Keratinocyte (primary cell): ENCODE measurements at regions not wholly inside any gene's neighbourhood (a gene's known extent, or its start where the extent isn't known, plus 50 kb on each side); places are given as distances from the start of the nearest gene placed in this dataset.

Experiments used
- DNase-seq: peaks from one replicate; pipeline ENCODE4 v3.0.0-alpha.2; 2011; ENCODE audit warnings: low read depth, missing footprints, low spot score
- FAIRE-seq: peaks from 2 replicates; lab custom pipeline; 2011; peaks lifted over from hg19 to GRCh38; lab: Jason Lieb, UNC
- H2AFZ ChIP-seq: 2 replicates; pipeline ENCODE4 v1.6.0; 2012; ENCODE audit warnings: low read length, control low read depth, inconsistent platforms; ENCODE audit not compliant: control insufficient read depth
- H3K27ac ChIP-seq: 2 replicates; pipeline ENCODE4 v1.5.1; 2011; ENCODE audit warnings: low read length; ENCODE audit not compliant: control insufficient read depth, insufficient read depth
- H3K27me3 ChIP-seq: 3 replicates; pipeline ENCODE4 v1.6.0; 2011; ENCODE audit warnings: low read length; ENCODE audit not compliant: control insufficient read depth, insufficient read depth; ENCODE audit errors: extremely low read depth
- H3K36me3 ChIP-seq, 2 experiments: 2 replicates in 1 of 2; 3 replicates in 1 of 2; pipeline ENCODE4 v1.5.1; 2011; ENCODE audit warnings: low read length in 2 of 2, mild to moderate bottlenecking in 1 of 2; ENCODE audit not compliant: control insufficient read depth in 2 of 2, insufficient read depth in 2 of 2; ENCODE audit errors: extremely low read depth in 1 of 2
- H3K4me1 ChIP-seq: 3 replicates; pipeline ENCODE4 v1.5.1; 2011; ENCODE audit warnings: low read length; ENCODE audit not compliant: control insufficient read depth, insufficient read depth; ENCODE audit errors: extremely low read depth
- H3K4me2 ChIP-seq: 3 replicates; pipeline ENCODE4 v1.6.0; 2011; ENCODE audit warnings: low read depth, low read length; ENCODE audit not compliant: control insufficient read depth, insufficient read depth; ENCODE audit errors: extremely low read depth
- H3K4me3 ChIP-seq, 3 experiments: fragments of 200-600 bp in 1 of 3; sonication (generic) in 1 of 3; 2 replicates in 2 of 3; 3 replicates in 1 of 3; pipeline ENCODE4 v1.5.1; 2011 to 2016; ENCODE audit warnings: low read length in 3 of 3, mild to moderate bottlenecking in 3 of 3, control low read depth in 2 of 3, inconsistent platforms in 1 of 3, low read depth in 1 of 3, mixed read lengths in 1 of 3, mixed run types in 1 of 3, moderate library complexity in 1 of 3; ENCODE audit not compliant: control insufficient read depth in 2 of 3, insufficient read depth in 2 of 3; ENCODE audit errors: extremely low read depth in 1 of 3
- H3K79me2 ChIP-seq: 2 replicates; pipeline ENCODE4 v1.6.0; 2012; ENCODE audit warnings: low read length; ENCODE audit not compliant: control insufficient read depth, insufficient read depth
- H3K9ac ChIP-seq: 3 replicates; pipeline ENCODE4 v1.6.0; 2011; ENCODE audit warnings: low read length; ENCODE audit not compliant: control insufficient read depth, insufficient read depth; ENCODE audit errors: extremely low read depth
- H3K9me1 ChIP-seq: 3 replicates; pipeline ENCODE4 v1.6.0; 2011; ENCODE audit warnings: low read length; ENCODE audit not compliant: control insufficient read depth, insufficient read depth; ENCODE audit errors: extremely low read depth
- H3K9me3 ChIP-seq: 2 replicates; pipeline ENCODE4 v1.5.1; 2012; ENCODE audit warnings: low read depth, low read length; ENCODE audit not compliant: control insufficient read depth
- H4K20me1 ChIP-seq: 3 replicates; pipeline ENCODE4 v1.6.0; 2011; ENCODE audit warnings: low read length; ENCODE audit not compliant: control insufficient read depth, insufficient read depth; ENCODE audit errors: extremely low read depth
- EZH2 ChIP-seq: IDR thresholded peaks from one replicate; pipeline ENCODE4 v1.6.1; 2012; ENCODE audit warnings: inconsistent platforms, mild to moderate bottlenecking, low read length, moderate library complexity
- dilution Hi-C: fragments of 300-500 bp; cut with MboI; formaldehyde crosslinking; loops from one replicate; pipeline ENCODE4 v1.7.0; 2020; ENCODE audit warnings: low sequenced_read_pairs; ENCODE audit not compliant: extremely low pct_ligation_motif_present
- TF ChIP-seq, protein P1 (sequence below), 3 experiments: IDR thresholded peaks in 1 of 3; conservative IDR thresholded peaks in 1 of 3; optimal IDR thresholded peaks in 1 of 3; 2 replicates in 2 of 3; 3 replicates in 1 of 3; pipeline versions ENCODE3 to v1.5.1; 2011; ENCODE audit warnings: low read length in 3 of 3, mild to moderate bottlenecking in 3 of 3, moderate library complexity in 2 of 3, control low read depth in 1 of 3, inconsistent platforms in 1 of 3; ENCODE audit not compliant: insufficient read depth in 2 of 3; ENCODE audit errors: extremely low read depth in 1 of 3

GRCh38 chr6:71077655-71078054 lies 120.8 kb upstream of the B3GAT2 start:
- no peak for FAIRE-seq
- Histone ChIP-seq H3K4me3 (no peak overlapping the region), H3K79me2 (no peaks in the 10 kb centered on the region), H3K27ac (no peak overlapping the region), H2AFZ (no peak overlapping the region), H3K27me3 (peaks cover 3% of the 10 kb centered on the region), H4K20me1 (no peaks in the 10 kb centered on the region), H3K9ac (no peak overlapping the region), H3K9me3 (no peaks in the 10 kb centered on the region), H3K36me3 (no peaks in the 10 kb centered on the region), H3K4me2 (no peak overlapping the region), H3K9me1 (no peaks in the 10 kb centered on the region), H3K4me1 (no peaks in the 10 kb centered on the region)
- TF ChIP-seq EZH2: no peak
- TF ChIP-seq, protein P1, sequence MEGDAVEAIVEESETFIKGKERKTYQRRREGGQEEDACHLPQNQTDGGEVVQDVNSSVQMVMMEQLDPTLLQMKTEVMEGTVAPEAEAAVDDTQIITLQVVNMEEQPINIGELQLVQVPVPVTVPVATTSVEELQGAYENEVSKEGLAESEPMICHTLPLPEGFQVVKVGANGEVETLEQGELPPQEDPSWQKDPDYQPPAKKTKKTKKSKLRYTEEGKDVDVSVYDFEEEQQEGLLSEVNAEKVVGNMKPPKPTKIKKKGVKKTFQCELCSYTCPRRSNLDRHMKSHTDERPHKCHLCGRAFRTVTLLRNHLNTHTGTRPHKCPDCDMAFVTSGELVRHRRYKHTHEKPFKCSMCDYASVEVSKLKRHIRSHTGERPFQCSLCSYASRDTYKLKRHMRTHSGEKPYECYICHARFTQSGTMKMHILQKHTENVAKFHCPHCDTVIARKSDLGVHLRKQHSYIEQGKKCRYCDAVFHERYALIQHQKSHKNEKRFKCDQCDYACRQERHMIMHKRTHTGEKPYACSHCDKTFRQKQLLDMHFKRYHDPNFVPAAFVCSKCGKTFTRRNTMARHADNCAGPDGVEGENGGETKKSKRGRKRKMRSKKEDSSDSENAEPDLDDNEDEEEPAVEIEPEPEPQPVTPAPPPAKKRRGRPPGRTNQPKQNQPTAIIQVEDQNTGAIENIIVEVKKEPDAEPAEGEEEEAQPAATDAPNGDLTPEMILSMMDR (optimal IDR thresholded peaks at IDR 0.05 in 1 of 3, IDR thresholded peaks at IDR 0.05 in 1 of 3, conservative IDR thresholded peaks at IDR 0.05 in 1 of 3; ENCODE audit: extremely low read depth in 1 of 3, insufficient read depth in 2 of 3, low read length in 3 of 3): no peak
- dilution Hi-C loops: no loop called here
- DNase-seq: no peak

GRCh38 chr6:71079677-71080076 lies 122.8 kb upstream of the B3GAT2 start:
- Histone ChIP-seq H3K27me3 (peaks cover 3% of the 10 kb centered on the region), H3K9me3 (no peaks in the 10 kb centered on the region), H3K4me3 (no peak overlapping the region), H2AFZ (no peak overlapping the region), H3K27ac (no peak overlapping the region), H3K79me2 (no peaks in the 10 kb centered on the region), H3K4me1 (no peaks in the 10 kb centered on the region), H3K9me1 (no peaks in the 10 kb centered on the region), H3K36me3 (no peaks in the 10 kb centered on the region), H4K20me1 (no peaks in the 10 kb centered on the region), H3K9ac (no peak overlapping the region), H3K4me2 (no peak overlapping the region)
- TF ChIP-seq EZH2: no peak
- TF ChIP-seq, protein P1 (optimal IDR thresholded peaks at IDR 0.05 in 1 of 3, IDR thresholded peaks at IDR 0.05 in 1 of 3, conservative IDR thresholded peaks at IDR 0.05 in 1 of 3; ENCODE audit: extremely low read depth in 1 of 3, insufficient read depth in 2 of 3, low read length in 3 of 3): no peak
- dilution Hi-C loops: no loop called here
- FAIRE-seq (no peak), DNase-seq (no peak)
